Peyer's patch (tissue), 4 donors: ENCODE measurements at regions not wholly inside any gene's neighbourhood (a gene's known extent, or its start where the extent isn't known, plus 50 kb on each side); places are given as distances from the start of the nearest gene placed in this dataset.

Source experiments
- DNase-seq, 3 donors: peaks; one replicate each; pipeline ENCODE4 v3.0.0-alpha.2; 2017 to 2019
- H3K27ac ChIP-seq, 4 donors: fragments of 200-600 bp; sonication (generic); one replicate each; pipeline ENCODE4 v1.5.1; 2016 to 2019
- H3K27me3 ChIP-seq, 2 donors: fragments of 200-600 bp; sonication (generic); one replicate each; pipeline ENCODE4 v1.5.1; 2019
- H3K36me3 ChIP-seq, 3 donors: fragments of 200-600 bp; sonication (generic); one replicate each; pipeline ENCODE4 v1.5.1; 2016 to 2019
- H3K4me1 ChIP-seq, 4 donors: fragments of 200-600 bp; sonication (generic); one replicate each; pipeline ENCODE4 v1.5.1; 2016 to 2019
- H3K4me3 ChIP-seq, 4 donors: fragments of 200-600 bp; sonication (generic); 1 replicate in 3 of 4; 2 replicates in 1 of 4; pipeline ENCODE4 v1.5.1; 2016 to 2019; ENCODE audit warnings: mild to moderate bottlenecking in 1 of 4
- H3K9me3 ChIP-seq, 4 donors: fragments of 200-600 bp; sonication (generic); one replicate each; pipeline ENCODE4 v1.5.1; 2016 to 2019; ENCODE audit warnings: mild to moderate bottlenecking in 1 of 4
- POLR2A ChIP-seq, 2 donors: fragments of 450-650 bp; IDR thresholded peaks; one replicate each; pipeline ENCODE4 v1.5.1; 2017; ENCODE audit warnings: antibody characterized with exemption in 2 of 2, mild to moderate bottlenecking in 2 of 2, moderate library complexity in 2 of 2
- TF ChIP-seq, protein P1 (sequence below), 6 experiments: fragments of 450-650 bp in 4 of 6; fragments of 200-600 bp in 2 of 6; sonication (generic) in 1 of 6; IDR thresholded peaks; one replicate each; pipeline ENCODE4 v1.5.1; 2017 to 2019; ENCODE audit warnings: antibody characterized with exemption in 6 of 6, mild to moderate bottlenecking in 3 of 6, moderate library complexity in 1 of 6

- Histone ChIP-seq H3K9me3 (no peaks in the 10 kb centered on the region), H3K4me1 (no peaks in the 10 kb centered on the region), H3K36me3 (no peaks in the 10 kb centered on the region), H3K27me3 (no peaks in the 10 kb centered on the region), H3K27ac (no peak overlapping the region), H3K4me3 (no peak overlapping the region)
- TF ChIP-seq, protein P1, sequence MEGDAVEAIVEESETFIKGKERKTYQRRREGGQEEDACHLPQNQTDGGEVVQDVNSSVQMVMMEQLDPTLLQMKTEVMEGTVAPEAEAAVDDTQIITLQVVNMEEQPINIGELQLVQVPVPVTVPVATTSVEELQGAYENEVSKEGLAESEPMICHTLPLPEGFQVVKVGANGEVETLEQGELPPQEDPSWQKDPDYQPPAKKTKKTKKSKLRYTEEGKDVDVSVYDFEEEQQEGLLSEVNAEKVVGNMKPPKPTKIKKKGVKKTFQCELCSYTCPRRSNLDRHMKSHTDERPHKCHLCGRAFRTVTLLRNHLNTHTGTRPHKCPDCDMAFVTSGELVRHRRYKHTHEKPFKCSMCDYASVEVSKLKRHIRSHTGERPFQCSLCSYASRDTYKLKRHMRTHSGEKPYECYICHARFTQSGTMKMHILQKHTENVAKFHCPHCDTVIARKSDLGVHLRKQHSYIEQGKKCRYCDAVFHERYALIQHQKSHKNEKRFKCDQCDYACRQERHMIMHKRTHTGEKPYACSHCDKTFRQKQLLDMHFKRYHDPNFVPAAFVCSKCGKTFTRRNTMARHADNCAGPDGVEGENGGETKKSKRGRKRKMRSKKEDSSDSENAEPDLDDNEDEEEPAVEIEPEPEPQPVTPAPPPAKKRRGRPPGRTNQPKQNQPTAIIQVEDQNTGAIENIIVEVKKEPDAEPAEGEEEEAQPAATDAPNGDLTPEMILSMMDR (IDR thresholded peaks at IDR 0.05): no peak
- no peak for TF ChIP-seq POLR2A (IDR thresholded peaks at IDR 0.05)
- DNase-seq: no peak
Measured at GRCh38 chr6:163892824-163893561, 478.5 kb downstream of the QKI start.

DNA sequence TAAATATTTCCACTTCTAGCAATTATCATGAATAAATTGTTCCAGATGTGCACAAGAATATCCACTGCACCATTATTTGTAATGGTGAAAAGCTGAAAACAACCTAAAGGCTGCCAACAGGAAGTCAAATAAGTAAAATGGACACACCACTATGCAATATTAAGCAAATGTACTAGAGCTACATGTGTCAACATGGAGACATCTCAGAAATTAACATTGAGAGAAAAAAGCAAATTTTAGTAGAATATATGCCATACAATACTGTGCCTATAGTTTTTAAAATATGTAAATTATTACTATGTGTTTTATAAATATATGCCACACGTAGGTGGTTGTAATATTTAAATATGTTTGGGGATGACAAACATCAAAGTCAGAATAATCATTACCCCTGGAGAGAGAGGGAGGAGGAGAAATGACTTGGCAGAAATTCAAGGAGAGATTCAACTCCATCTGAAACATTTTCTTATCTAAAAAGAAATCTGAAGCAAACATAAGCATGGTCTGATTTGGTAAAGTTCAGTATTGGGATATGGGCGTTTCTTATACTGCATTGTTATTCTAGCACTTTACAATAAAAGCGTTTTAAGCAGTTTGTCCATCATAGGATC, 475.5 kb downstream of the QKI start:
- Histone ChIP-seq H3K27me3 (no peaks in the 10 kb centered on the region), H3K4me1 (no peaks in the 10 kb centered on the region)
- no peak for TF ChIP-seq POLR2A (IDR thresholded peaks at IDR 0.05)
- TF ChIP-seq, protein P1 (IDR thresholded peaks at IDR 0.05): no peak

GRCh38 chr6:163888030-163888819, 473.7 kb downstream of the QKI start:
- H3K9me3 ChIP-seq: no peaks in the 10 kb centered on the region
- no peaks in the 10 kb centered on the region for H3K4me1 ChIP-seq
- no peaks in the 10 kb centered on the region for H3K36me3 ChIP-seq
- no peak overlapping the region for H3K4me3 ChIP-seq
- DNase-seq: no peak
- TF ChIP-seq, protein P1 (IDR thresholded peaks at IDR 0.05): no peak
- no peak for TF ChIP-seq POLR2A (IDR thresholded peaks at IDR 0.05)
- no peak overlapping the region for H3K27ac ChIP-seq
- no peaks in the 10 kb centered on the region for H3K27me3 ChIP-seq

More for the DNA sequence above, 475.5 kb downstream of the QKI start:
- H3K36me3 ChIP-seq: no peaks in the 10 kb centered on the region
- no peaks in the 10 kb centered on the region for H3K9me3 ChIP-seq
- H3K4me3 ChIP-seq: no peak overlapping the region
- DNase-seq: no peak
- no peak overlapping the region for H3K27ac ChIP-seq

- H3K36me3 ChIP-seq: no peaks in the 10 kb centered on the region
- H3K27ac ChIP-seq: no peak overlapping the region
- H3K4me1 ChIP-seq: no peaks in the 10 kb centered on the region
- TF ChIP-seq POLR2A (IDR thresholded peaks at IDR 0.05): no peak
- TF ChIP-seq, protein P1 (IDR thresholded peaks at IDR 0.05): no peak
- H3K27me3 ChIP-seq: no peaks in the 10 kb centered on the region
- no peak for DNase-seq
- H3K4me3 ChIP-seq: no peak overlapping the region
- no peaks in the 10 kb centered on the region for H3K9me3 ChIP-seq
Measured at GRCh38 chr6:163886428-163886827, 471.9 kb downstream of the QKI start.

GRCh38 chr6:163883984-163884383, 469.5 kb downstream of the QKI start:
- H3K27ac ChIP-seq: no peak overlapping the region
- TF ChIP-seq, protein P1 (IDR thresholded peaks at IDR 0.05): no peak
- TF ChIP-seq POLR2A (IDR thresholded peaks at IDR 0.05): no peak
- H3K4me3 ChIP-seq: no peak overlapping the region
- no peaks in the 10 kb centered on the region for H3K4me1 ChIP-seq
- DNase-seq: no peak
- no peaks in the 10 kb centered on the region for H3K27me3 ChIP-seq
- no peaks in the 10 kb centered on the region for H3K36me3 ChIP-seq
- H3K9me3 ChIP-seq: no peaks in the 10 kb centered on the region
